HG03571 (cell line): ENCODE measurements at regions not wholly inside any gene's neighbourhood (a gene's known extent, or its start where the extent isn't known, plus 50 kb on each side); places are given as distances from the start of the nearest gene placed in this dataset.

Experiments used
- ATAC-seq: cut with Tn5 transposase; IDR thresholded peaks from one replicate; pipeline ENCODE4 v1.9.1; 2021; ENCODE audit not compliant: unreplicated experiment

DNA sequence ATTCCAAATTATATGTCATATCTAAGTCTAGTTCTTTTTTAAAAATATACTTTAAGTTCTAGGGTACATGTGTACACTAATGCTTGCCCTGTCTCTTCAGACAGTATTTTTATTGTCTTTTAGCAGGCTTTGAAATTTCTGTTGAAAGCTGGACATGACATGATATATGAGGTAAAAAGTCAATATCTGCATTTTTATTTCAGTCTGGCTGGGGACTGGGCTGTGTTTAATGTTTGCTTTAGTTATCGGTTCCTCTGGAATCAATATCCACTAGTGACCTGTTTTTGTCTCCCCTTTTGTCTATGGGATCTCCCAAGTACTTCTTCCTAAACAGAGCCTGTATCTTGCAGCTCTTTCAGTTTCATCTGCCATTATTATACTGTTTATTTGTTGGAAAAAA is 786.2 kb upstream of the GJE1 start:
- no peak for ATAC-seq

- no peak for ATAC-seq
These were observed 795.5 kb upstream of the GJE1 start for GRCh38 chr6:141337191-141337590.

GRCh38 chr6:141335477-141336273 is 797.0 kb upstream of the GJE1 start:
- ATAC-seq = no peak

GRCh38 chr6:141326925-141327324 is 805.8 kb upstream of the GJE1 start:
- ATAC-seq = no peak

DNA sequence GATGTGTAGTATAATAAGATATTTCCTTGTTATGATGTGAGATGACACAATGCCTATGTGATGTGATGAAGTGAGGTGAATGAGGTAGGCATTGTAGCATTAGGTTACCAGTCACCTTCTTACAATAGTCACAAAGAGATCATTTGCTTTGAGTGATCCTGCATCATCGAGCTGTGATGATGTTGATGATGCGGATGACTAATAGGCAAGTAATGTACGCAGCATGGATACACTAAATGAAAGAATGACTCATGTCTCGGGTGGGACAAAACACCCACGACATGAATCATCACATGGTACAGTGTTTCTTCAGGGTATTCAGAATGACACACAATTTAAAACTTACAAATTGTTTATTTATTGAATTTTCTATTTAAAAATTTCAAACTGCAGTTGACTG is 806.3 kb upstream of the GJE1 start:
- ATAC-seq = no peak

- ATAC-seq = no peak
These were observed 811.0 kb upstream of the GJE1 start for GRCh38 chr6:141321493-141322347.

DNA sequence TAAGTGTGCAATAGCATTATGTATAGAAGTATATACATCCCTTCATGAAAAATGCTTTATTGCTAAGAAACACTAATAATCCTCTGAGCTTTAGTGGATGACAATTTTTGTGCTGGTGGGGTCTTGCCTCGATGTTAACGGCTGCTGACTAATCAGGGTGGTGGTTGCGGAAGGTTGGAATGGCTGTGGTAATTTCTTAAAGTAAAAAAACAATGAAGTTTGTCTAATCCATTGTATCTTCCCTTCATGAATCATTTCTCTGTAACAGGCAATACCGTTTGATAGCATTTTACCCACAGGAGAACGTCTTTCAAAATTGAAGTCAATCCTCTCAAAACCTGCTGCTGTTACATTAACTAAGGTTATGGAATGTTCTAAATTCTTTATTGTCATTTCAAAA is 816.5 kb upstream of the GJE1 start:
- no peak for ATAC-seq

- ATAC-seq = no peak
These were observed 818.7 kb upstream of the GJE1 start for GRCh38 chr6:141313986-141314385.

GRCh38 chr6:141309295-141309694 is 823.4 kb upstream of the GJE1 start:
- ATAC-seq = no peak

- ATAC-seq = no peak
These were observed 825.3 kb upstream of the GJE1 start for GRCh38 chr6:141307309-141307998.

- no peak for ATAC-seq
These were observed 828.8 kb upstream of the GJE1 start for GRCh38 chr6:141303907-141304306.

GRCh38 chr6:141301779-141302178 is 830.9 kb upstream of the GJE1 start:
- ATAC-seq = no peak

DNA sequence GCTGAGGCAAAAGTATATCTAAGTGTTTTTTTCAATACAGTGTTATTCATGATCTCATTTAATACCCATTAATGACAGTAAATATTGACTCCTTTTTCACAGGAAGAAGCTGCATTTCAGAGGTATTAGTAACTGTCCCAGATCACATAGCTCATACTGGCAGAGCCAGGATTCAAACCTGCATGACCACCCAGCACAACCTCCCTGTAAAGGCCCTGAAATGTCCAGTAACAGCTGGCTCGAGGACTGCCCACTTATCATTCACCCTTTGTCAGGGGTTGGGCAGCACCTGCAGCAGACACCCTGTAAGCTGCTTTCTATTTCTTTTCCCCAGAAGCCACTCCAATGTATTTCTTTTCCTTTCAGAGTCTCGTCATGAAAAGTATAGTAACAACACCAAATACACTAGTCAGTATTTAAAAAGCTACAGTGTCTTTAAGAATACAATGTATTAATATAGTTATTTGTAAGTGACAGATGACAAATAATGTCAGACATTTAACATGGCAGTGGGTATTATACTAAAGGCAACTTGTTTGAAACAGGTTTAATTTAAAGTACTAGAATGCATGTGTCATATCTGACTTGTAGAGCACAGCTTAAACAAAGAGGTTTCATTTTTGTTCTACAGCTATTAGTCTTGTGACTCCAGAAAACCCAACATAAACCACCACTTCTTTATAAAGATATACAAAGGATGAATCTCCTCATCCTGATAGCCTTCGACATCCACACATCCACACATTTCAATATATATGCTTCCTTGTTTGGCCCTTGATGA is 841.6 kb upstream of the GJE1 start:
- no peak for ATAC-seq

GRCh38 chr6:141288947-141289346 is 843.8 kb upstream of the GJE1 start:
- no peak for ATAC-seq

DNA sequence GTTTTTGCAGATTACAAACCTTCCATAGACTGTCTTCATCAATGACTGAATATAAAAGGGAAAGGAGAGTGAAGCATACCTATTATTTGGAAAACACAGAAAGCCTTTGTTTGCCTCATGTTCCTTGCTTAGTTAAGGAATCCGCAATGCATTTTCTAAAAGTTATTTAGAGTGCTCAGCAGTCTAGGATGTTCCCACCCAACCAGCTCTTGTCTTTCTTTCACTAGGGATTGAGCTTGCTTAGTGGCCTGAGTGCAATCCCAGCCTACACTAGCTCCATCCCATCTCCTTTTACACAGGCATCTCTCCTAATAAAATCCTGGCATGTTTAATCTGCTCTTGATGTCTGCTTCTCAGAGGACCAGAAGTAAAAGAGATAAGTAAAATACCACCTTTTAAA is 850.5 kb upstream of the GJE1 start:
- no peak for ATAC-seq

- ATAC-seq = no peak
These were observed 863.0 kb upstream of the GJE1 start for GRCh38 chr6:141269684-141270083.

DNA sequence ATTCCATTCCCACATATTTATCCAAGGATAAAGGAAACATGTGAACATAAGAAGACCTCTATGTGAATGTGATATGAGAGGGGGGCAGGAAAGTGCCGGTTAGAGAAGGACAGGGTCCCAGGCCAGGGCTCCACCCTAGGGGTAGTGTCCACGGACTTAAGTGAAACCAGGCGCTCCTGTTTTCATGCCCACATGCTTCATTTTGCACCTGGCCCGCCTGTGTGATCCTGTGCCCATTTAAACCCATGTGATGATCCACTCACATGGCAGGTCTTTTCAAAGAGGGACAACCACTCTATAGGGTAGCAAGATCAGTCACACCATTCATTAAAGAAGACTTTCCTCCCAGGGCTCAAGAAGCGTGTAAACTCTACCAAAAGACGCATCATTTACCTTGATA is 865.3 kb upstream of the GJE1 start:
- ATAC-seq = no peak

GRCh38 chr6:141265756-141266623 is 866.7 kb upstream of the GJE1 start:
- no peak for ATAC-seq

DNA sequence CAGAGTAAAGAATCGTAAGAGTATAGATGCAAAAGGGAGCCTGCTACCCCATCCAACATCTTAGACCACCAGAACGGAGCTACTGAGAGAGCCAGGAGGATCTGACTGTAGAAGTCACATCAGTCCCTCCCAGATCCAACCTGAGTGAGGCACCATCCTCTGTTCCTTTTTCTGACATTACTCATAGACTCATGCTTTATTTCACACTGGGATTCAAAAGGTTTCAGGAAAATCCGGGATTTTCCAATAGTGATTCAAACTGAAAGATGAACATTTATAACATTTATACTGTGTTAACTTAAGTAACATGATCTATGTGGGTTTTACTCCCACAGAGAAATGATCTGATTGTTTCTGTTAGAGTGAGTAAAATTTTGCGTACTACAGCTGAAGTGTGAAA is 868.6 kb upstream of the GJE1 start:
- ATAC-seq = no peak

GRCh38 chr6:141261672-141262060 is 871.1 kb upstream of the GJE1 start:
- ATAC-seq = no peak
